ENCODE measurements at regions not wholly inside any gene's neighbourhood (a gene's known extent, or its start where the extent isn't known, plus 50 kb on each side); places are given as distances from the start of the nearest gene placed in this dataset.

DNA sequence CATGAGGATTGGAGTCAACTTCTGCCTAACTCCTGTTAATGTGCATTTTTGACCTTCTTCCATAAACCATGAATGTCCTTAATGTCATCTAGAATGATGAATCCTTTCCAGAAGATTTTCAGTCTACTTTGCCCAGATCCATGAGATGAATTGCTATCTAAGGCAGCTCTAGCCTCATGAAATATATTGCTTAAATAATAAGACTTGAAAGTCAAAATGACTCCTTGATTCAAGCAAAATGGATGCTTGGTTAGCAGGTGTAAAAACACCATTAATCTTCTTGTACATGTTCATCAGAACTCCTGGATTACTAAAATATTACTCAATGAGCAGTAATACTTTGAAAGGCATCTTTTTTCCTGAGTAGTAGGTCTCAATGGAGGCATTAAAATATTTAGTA lies 238.5 kb upstream of the ZC3H12C start:
- H3K4me3 ChIP-seq (ENCODE audit: control insufficient read depth in 2 of 3, extremely low read depth in 1 of 3, insufficient read depth in 2 of 3, low read depth in 1 of 3, low read length in 3 of 3): no peak overlapping the region
- no peaks in the 10 kb centered on the region for H3K36me3 ChIP-seq (ENCODE audit: control insufficient read depth in 2 of 2, extremely low read depth in 1 of 2, insufficient read depth in 2 of 2, low read length in 2 of 2)
- dilution Hi-C loops (cut with MboI; ENCODE audit: extremely low pct_ligation_motif_present, low sequenced_read_pairs): no loop called here
- H3K9me3 ChIP-seq (ENCODE audit: control insufficient read depth, low read depth, low read length): no peaks in the 10 kb centered on the region
- no peaks in the 10 kb centered on the region for H3K27me3 ChIP-seq (ENCODE audit: control insufficient read depth, extremely low read depth, insufficient read depth, low read length)
- H3K79me2 ChIP-seq (ENCODE audit: control insufficient read depth, insufficient read depth, low read length): no peaks in the 10 kb centered on the region
- DNase-seq (ENCODE audit: low read depth, low spot score) (no peak), FAIRE-seq (no peak)
- TF ChIP-seq, protein P1, sequence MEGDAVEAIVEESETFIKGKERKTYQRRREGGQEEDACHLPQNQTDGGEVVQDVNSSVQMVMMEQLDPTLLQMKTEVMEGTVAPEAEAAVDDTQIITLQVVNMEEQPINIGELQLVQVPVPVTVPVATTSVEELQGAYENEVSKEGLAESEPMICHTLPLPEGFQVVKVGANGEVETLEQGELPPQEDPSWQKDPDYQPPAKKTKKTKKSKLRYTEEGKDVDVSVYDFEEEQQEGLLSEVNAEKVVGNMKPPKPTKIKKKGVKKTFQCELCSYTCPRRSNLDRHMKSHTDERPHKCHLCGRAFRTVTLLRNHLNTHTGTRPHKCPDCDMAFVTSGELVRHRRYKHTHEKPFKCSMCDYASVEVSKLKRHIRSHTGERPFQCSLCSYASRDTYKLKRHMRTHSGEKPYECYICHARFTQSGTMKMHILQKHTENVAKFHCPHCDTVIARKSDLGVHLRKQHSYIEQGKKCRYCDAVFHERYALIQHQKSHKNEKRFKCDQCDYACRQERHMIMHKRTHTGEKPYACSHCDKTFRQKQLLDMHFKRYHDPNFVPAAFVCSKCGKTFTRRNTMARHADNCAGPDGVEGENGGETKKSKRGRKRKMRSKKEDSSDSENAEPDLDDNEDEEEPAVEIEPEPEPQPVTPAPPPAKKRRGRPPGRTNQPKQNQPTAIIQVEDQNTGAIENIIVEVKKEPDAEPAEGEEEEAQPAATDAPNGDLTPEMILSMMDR (optimal IDR thresholded peaks at IDR 0.05 in 1 of 3, IDR thresholded peaks at IDR 0.05 in 1 of 3, conservative IDR thresholded peaks at IDR 0.05 in 1 of 3; ENCODE audit: extremely low read depth in 1 of 3, insufficient read depth in 2 of 3, low read length in 3 of 3): no peak
- no peak for TF ChIP-seq EZH2 (IDR thresholded peaks at IDR 0.05; ENCODE audit: low read length)
- no peak overlapping the region for H3K4me2 ChIP-seq (ENCODE audit: control insufficient read depth, extremely low read depth, insufficient read depth, low read depth, low read length)
- peaks cover 5% of the 10 kb centered on the region for H3K4me1 ChIP-seq (ENCODE audit: control insufficient read depth, extremely low read depth, insufficient read depth, low read length)
- no peak overlapping the region for H2AFZ ChIP-seq (ENCODE audit: control insufficient read depth, low read length)
- H3K9me1 ChIP-seq (ENCODE audit: control insufficient read depth, extremely low read depth, insufficient read depth, low read length): no peaks in the 10 kb centered on the region
- H3K27ac ChIP-seq (ENCODE audit: control insufficient read depth, insufficient read depth, low read length): no peak overlapping the region
- no peak overlapping the region for H3K9ac ChIP-seq (ENCODE audit: control insufficient read depth, extremely low read depth, insufficient read depth, low read length)
- H4K20me1 ChIP-seq (ENCODE audit: control insufficient read depth, extremely low read depth, insufficient read depth, low read length): no peaks in the 10 kb centered on the region

DNA sequence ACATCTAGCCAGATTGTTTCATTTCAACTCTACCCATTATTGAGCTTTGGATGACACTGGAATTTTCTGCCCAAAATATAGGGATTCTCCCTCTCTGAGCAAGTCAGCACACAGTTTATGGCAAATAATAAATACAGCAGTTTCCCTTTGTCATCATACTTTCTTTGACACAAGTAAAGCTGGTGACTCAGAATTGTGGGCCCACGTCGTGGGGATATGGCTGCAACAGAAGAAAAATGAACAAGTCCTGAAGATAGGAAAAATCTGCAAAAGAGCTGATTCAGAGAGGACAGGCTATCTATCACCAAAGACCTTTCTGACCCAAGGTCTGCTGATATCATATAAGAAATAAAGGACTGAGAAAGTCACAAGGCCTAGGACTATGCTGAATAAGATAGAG lies 236.3 kb upstream of the ZC3H12C start:
- dilution Hi-C loops (cut with MboI; ENCODE audit: extremely low pct_ligation_motif_present, low sequenced_read_pairs): no loop called here
- no peak for FAIRE-seq

DNA sequence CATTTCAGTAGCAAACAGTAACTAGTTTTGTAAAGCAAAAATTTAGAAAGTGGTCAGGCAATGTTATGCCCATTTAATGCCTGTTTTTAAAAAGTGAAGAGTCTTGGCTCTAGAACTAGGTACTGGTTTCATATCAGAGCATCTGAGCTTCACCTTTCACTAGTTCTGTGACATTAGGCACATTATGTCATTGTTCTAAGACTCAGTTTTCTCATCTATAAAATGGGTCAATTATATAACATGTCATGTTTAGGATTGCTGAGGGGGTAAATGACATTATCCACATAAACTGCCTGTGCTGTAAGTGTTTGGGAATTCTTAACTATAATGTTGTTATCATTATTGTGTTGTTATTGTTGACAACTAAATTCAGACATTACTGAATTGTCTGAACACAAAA lies 235.6 kb upstream of the ZC3H12C start:
- dilution Hi-C loops (cut with MboI; ENCODE audit: extremely low pct_ligation_motif_present, low sequenced_read_pairs): no loop called here
- Histone ChIP-seq H4K20me1 (ENCODE audit: control insufficient read depth, extremely low read depth, insufficient read depth, low read length) (no peaks in the 10 kb centered on the region), H3K9me3 (ENCODE audit: control insufficient read depth, low read depth, low read length) (no peaks in the 10 kb centered on the region), H3K27ac (ENCODE audit: control insufficient read depth, insufficient read depth, low read length) (no peak overlapping the region), H3K79me2 (ENCODE audit: control insufficient read depth, insufficient read depth, low read length) (no peaks in the 10 kb centered on the region), H3K36me3 (ENCODE audit: control insufficient read depth in 2 of 2, extremely low read depth in 1 of 2, insufficient read depth in 2 of 2, low read length in 2 of 2) (no peaks in the 10 kb centered on the region), H2AFZ (ENCODE audit: control insufficient read depth, low read length) (no peak overlapping the region), H3K9me1 (ENCODE audit: control insufficient read depth, extremely low read depth, insufficient read depth, low read length) (no peaks in the 10 kb centered on the region), H3K9ac (ENCODE audit: control insufficient read depth, extremely low read depth, insufficient read depth, low read length) (no peak overlapping the region), H3K4me1 (ENCODE audit: control insufficient read depth, extremely low read depth, insufficient read depth, low read length) (no peaks in the 10 kb centered on the region), H3K4me2 (ENCODE audit: control insufficient read depth, extremely low read depth, insufficient read depth, low read depth, low read length) (no peak overlapping the region), H3K4me3 (ENCODE audit: control insufficient read depth in 2 of 3, extremely low read depth in 1 of 3, insufficient read depth in 2 of 3, low read depth in 1 of 3, low read length in 3 of 3) (no peak overlapping the region), H3K27me3 (ENCODE audit: control insufficient read depth, extremely low read depth, insufficient read depth, low read length) (no peaks in the 10 kb centered on the region)
- DNase-seq (ENCODE audit: low read depth, low spot score): no peak
- TF ChIP-seq EZH2 (IDR thresholded peaks at IDR 0.05; ENCODE audit: low read length): no peak
- TF ChIP-seq, protein P1 (optimal IDR thresholded peaks at IDR 0.05 in 1 of 3, IDR thresholded peaks at IDR 0.05 in 1 of 3, conservative IDR thresholded peaks at IDR 0.05 in 1 of 3; ENCODE audit: extremely low read depth in 1 of 3, insufficient read depth in 2 of 3, low read length in 3 of 3): no peak
- FAIRE-seq: no peak

More for the DNA sequence above, 236.3 kb upstream of the ZC3H12C start:
- Histone ChIP-seq H3K9me3 (ENCODE audit: control insufficient read depth, low read depth, low read length) (no peaks in the 10 kb centered on the region), H3K4me1 (ENCODE audit: control insufficient read depth, extremely low read depth, insufficient read depth, low read length) (peaks cover 3% of the 10 kb centered on the region), H3K79me2 (ENCODE audit: control insufficient read depth, insufficient read depth, low read length) (no peaks in the 10 kb centered on the region), H4K20me1 (ENCODE audit: control insufficient read depth, extremely low read depth, insufficient read depth, low read length) (no peaks in the 10 kb centered on the region), H3K27me3 (ENCODE audit: control insufficient read depth, extremely low read depth, insufficient read depth, low read length) (no peaks in the 10 kb centered on the region), H2AFZ (ENCODE audit: control insufficient read depth, low read length) (no peak overlapping the region), H3K27ac (ENCODE audit: control insufficient read depth, insufficient read depth, low read length) (no peak overlapping the region), H3K4me2 (ENCODE audit: control insufficient read depth, extremely low read depth, insufficient read depth, low read depth, low read length) (no peak overlapping the region), H3K9me1 (ENCODE audit: control insufficient read depth, extremely low read depth, insufficient read depth, low read length) (no peaks in the 10 kb centered on the region), H3K9ac (ENCODE audit: control insufficient read depth, extremely low read depth, insufficient read depth, low read length) (no peak overlapping the region), H3K4me3 (ENCODE audit: control insufficient read depth in 2 of 3, extremely low read depth in 1 of 3, insufficient read depth in 2 of 3, low read depth in 1 of 3, low read length in 3 of 3) (no peak overlapping the region), H3K36me3 (ENCODE audit: control insufficient read depth in 2 of 2, extremely low read depth in 1 of 2, insufficient read depth in 2 of 2, low read length in 2 of 2) (no peaks in the 10 kb centered on the region)
- DNase-seq (ENCODE audit: low read depth, low spot score): no peak
- TF ChIP-seq EZH2 (IDR thresholded peaks at IDR 0.05; ENCODE audit: low read length): no peak
